T-helper 1 cell treated with Interleukin-12 subunit alpha and Interleukin-12 subunit beta and Interleukin-4 antibody, amounts not matched to agents 30 μg/mL and 1 μg/mL, for 36 hours (primary cell): ENCODE measurements at regions not wholly inside any gene's neighbourhood (a gene's known extent, or its start where the extent isn't known, plus 50 kb on each side); places are given as distances from the start of the nearest gene placed in this dataset.
"Not testable (repeated sequence)": the region's sequence is repeated elsewhere in the genome, so short reads cannot be mapped to it uniquely, and the experiment has no call there.

Experiments
- H3K27ac Mint-ChIP-seq: one replicate; pipeline ENCODE4 v1.8.0; 2021; ENCODE audit warnings: mild to moderate bottlenecking, mixed read lengths
- H3K27me3 Mint-ChIP-seq: one replicate; pipeline ENCODE4 v1.8.0; 2021; ENCODE audit warnings: low read depth, mixed read lengths
- H3K36me3 Mint-ChIP-seq: one replicate; pipeline ENCODE4 v1.8.0; 2021; ENCODE audit warnings: low read depth, mixed read lengths
- H3K4me1 Mint-ChIP-seq: one replicate; pipeline ENCODE4 v1.8.0; 2021; ENCODE audit warnings: low read depth, mixed read lengths
- H3K4me3 Mint-ChIP-seq: one replicate; pipeline ENCODE4 v1.8.0; 2021; ENCODE audit warnings: mild to moderate bottlenecking, moderate library complexity, mixed read lengths
- H3K9me3 Mint-ChIP-seq: one replicate; pipeline ENCODE4 v1.8.0; 2021; ENCODE audit warnings: mixed read lengths

- H3K4me3 Mint-ChIP-seq, H3K4me1 Mint-ChIP-seq, H3K36me3 Mint-ChIP-seq, H3K9me3 Mint-ChIP-seq, H3K27ac Mint-ChIP-seq, H3K27me3 Mint-ChIP-seq: not testable (repeated sequence)
These were observed 170.2 kb upstream of the EXOC2 start for GRCh38 chr6:863127-863526.

GRCh38 chr6:859936-860335 is 167.0 kb upstream of the EXOC2 start:
- H3K27me3 Mint-ChIP-seq: peaks cover 8% of the 10 kb centered on the region
- H3K36me3 Mint-ChIP-seq: no peaks in the 10 kb centered on the region
- no peak overlapping the region for H3K27ac Mint-ChIP-seq
- no peaks in the 10 kb centered on the region for H3K4me1 Mint-ChIP-seq
- no peak overlapping the region for H3K4me3 Mint-ChIP-seq
- H3K9me3 Mint-ChIP-seq: no peaks in the 10 kb centered on the region

GRCh38 chr6:854406-855118 is 161.6 kb upstream of the EXOC2 start:
- Mint-ChIP-seq H3K4me3 (no peak overlapping the region), H3K27ac (no peak overlapping the region), H3K9me3 (peaks cover 5% of the 10 kb centered on the region), H3K27me3 (peaks cover 4% of the 10 kb centered on the region), H3K4me1 (no peaks in the 10 kb centered on the region), H3K36me3 (no peaks in the 10 kb centered on the region)

- not testable (repeated sequence) for H3K36me3 Mint-ChIP-seq, H3K4me3 Mint-ChIP-seq, H3K4me1 Mint-ChIP-seq, H3K9me3 Mint-ChIP-seq, H3K27me3 Mint-ChIP-seq, H3K27ac Mint-ChIP-seq
These were observed 159.3 kb upstream of the EXOC2 start for GRCh38 chr6:852216-852615.

GRCh38 chr6:849075-849506 is 156.2 kb upstream of the EXOC2 start:
- Mint-ChIP-seq H3K9me3 (peaks cover 5% of the 10 kb centered on the region), H3K36me3 (no peaks in the 10 kb centered on the region), H3K4me3 (no peak overlapping the region), H3K27ac (no peak overlapping the region), H3K27me3 (peaks cover 6% of the 10 kb centered on the region), H3K4me1 (no peaks in the 10 kb centered on the region)

- Mint-ChIP-seq H3K4me3 (no peak overlapping the region), H3K9me3 (peaks cover 4% of the 10 kb centered on the region), H3K27me3 (peaks cover 6% of the 10 kb centered on the region)
These were observed 152.6 kb upstream of the EXOC2 start for GRCh38 chr6:845566-845965.

GRCh38 chr6:845101-845500 is 152.2 kb upstream of the EXOC2 start:
- H3K27ac Mint-ChIP-seq: no peak overlapping the region
- no peak overlapping the region for H3K4me3 Mint-ChIP-seq
- no peaks in the 10 kb centered on the region for H3K36me3 Mint-ChIP-seq
- H3K27me3 Mint-ChIP-seq: peaks cover 9% of the 10 kb centered on the region
- no peaks in the 10 kb centered on the region for H3K4me1 Mint-ChIP-seq
- H3K9me3 Mint-ChIP-seq: no peaks in the 10 kb centered on the region

More at GRCh38 chr6:845566-845965, 152.6 kb upstream of the EXOC2 start:
- no peaks in the 10 kb centered on the region for H3K4me1 Mint-ChIP-seq
- no peak overlapping the region for H3K27ac Mint-ChIP-seq
- no peaks in the 10 kb centered on the region for H3K36me3 Mint-ChIP-seq

- Mint-ChIP-seq H3K4me1 (no peaks in the 10 kb centered on the region), H3K9me3 (no peaks in the 10 kb centered on the region), H3K27ac (no peak overlapping the region), H3K4me3 (no peak overlapping the region), H3K27me3 (peaks cover 19% of the 10 kb centered on the region), H3K36me3 (no peaks in the 10 kb centered on the region)
These were observed 149.2 kb upstream of the EXOC2 start for GRCh38 chr6:842141-842540.

- no peaks in the 10 kb centered on the region for H3K36me3 Mint-ChIP-seq
- H3K27ac Mint-ChIP-seq: no peak overlapping the region
- no peaks in the 10 kb centered on the region for H3K9me3 Mint-ChIP-seq
- H3K27me3 Mint-ChIP-seq: peaks cover 19% of the 10 kb centered on the region
- H3K4me3 Mint-ChIP-seq: no peak overlapping the region
- H3K4me1 Mint-ChIP-seq: no peaks in the 10 kb centered on the region
These were observed 148.6 kb upstream of the EXOC2 start for GRCh38 chr6:841569-841968.

GRCh38 chr6:839201-839600 is 146.3 kb upstream of the EXOC2 start:
- H3K27me3 Mint-ChIP-seq: peaks cover 14% of the 10 kb centered on the region
- no peak overlapping the region for H3K27ac Mint-ChIP-seq
- H3K9me3 Mint-ChIP-seq: peaks cover 3% of the 10 kb centered on the region
- no peaks in the 10 kb centered on the region for H3K4me1 Mint-ChIP-seq
- H3K36me3 Mint-ChIP-seq: no peaks in the 10 kb centered on the region
- no peak overlapping the region for H3K4me3 Mint-ChIP-seq

GRCh38 chr6:837380-837779 is 144.4 kb upstream of the EXOC2 start:
- no peak overlapping the region for H3K4me3 Mint-ChIP-seq
- H3K36me3 Mint-ChIP-seq: no peaks in the 10 kb centered on the region
- H3K9me3 Mint-ChIP-seq: peaks cover 11% of the 10 kb centered on the region
- H3K4me1 Mint-ChIP-seq: no peaks in the 10 kb centered on the region
- H3K27ac Mint-ChIP-seq: no peak overlapping the region
- peaks cover 17% of the 10 kb centered on the region for H3K27me3 Mint-ChIP-seq

GRCh38 chr6:836276-836853 is 143.4 kb upstream of the EXOC2 start:
- peaks cover 19% of the 10 kb centered on the region for H3K9me3 Mint-ChIP-seq
- no peaks in the 10 kb centered on the region for H3K36me3 Mint-ChIP-seq
- no peak overlapping the region for H3K4me3 Mint-ChIP-seq
- no peak overlapping the region for H3K27ac Mint-ChIP-seq
- no peaks in the 10 kb centered on the region for H3K4me1 Mint-ChIP-seq
- H3K27me3 Mint-ChIP-seq: peaks cover 18% of the 10 kb centered on the region

- no peaks in the 10 kb centered on the region for H3K36me3 Mint-ChIP-seq
- peaks cover 23% of the 10 kb centered on the region for H3K27me3 Mint-ChIP-seq
- H3K4me1 Mint-ChIP-seq: no peaks in the 10 kb centered on the region
- H3K27ac Mint-ChIP-seq: no peak overlapping the region
- no peak overlapping the region for H3K4me3 Mint-ChIP-seq
- peaks cover 22% of the 10 kb centered on the region for H3K9me3 Mint-ChIP-seq
These were observed 142.7 kb upstream of the EXOC2 start for GRCh38 chr6:835476-836160.

- Mint-ChIP-seq H3K27ac (no peak overlapping the region), H3K27me3 (peaks cover 24% of the 10 kb centered on the region), H3K4me1 (no peaks in the 10 kb centered on the region), H3K36me3 (no peaks in the 10 kb centered on the region), H3K4me3 (no peak overlapping the region), H3K9me3 (peaks cover 24% of the 10 kb centered on the region)
These were observed 141.9 kb upstream of the EXOC2 start for GRCh38 chr6:834866-835265.

GRCh38 chr6:834190-834589 is 141.3 kb upstream of the EXOC2 start:
- H3K27me3 Mint-ChIP-seq: peaks cover 23% of the 10 kb centered on the region

More at GRCh38 chr6:834190-834589, 141.3 kb upstream of the EXOC2 start:
- Mint-ChIP-seq H3K36me3 (no peaks in the 10 kb centered on the region), H3K4me1 (no peaks in the 10 kb centered on the region), H3K9me3 (peaks cover 24% of the 10 kb centered on the region), H3K4me3 (no peak overlapping the region), H3K27ac (no peak overlapping the region)
